Endodermal cell (in vitro differentiated cells): ENCODE measurements at regions not wholly inside any gene's neighbourhood (a gene's known extent, or its start where the extent isn't known, plus 50 kb on each side); places are given as distances from the start of the nearest gene placed in this dataset.

Experiments used
- DNase-seq: peaks from one replicate; pipeline ENCODE4 v3.0.0-alpha.2; 2017
- H3K27ac ChIP-seq: 2 replicates; pipeline ENCODE4 v1.5.1; 2013; ENCODE audit warnings: mild to moderate bottlenecking, low read depth, low read length, moderate library complexity
- H3K27me3 ChIP-seq: 2 replicates; pipeline ENCODE4 v1.6.1; 2013; ENCODE audit warnings: mild to moderate bottlenecking, low read length, moderate library complexity; ENCODE audit not compliant: insufficient read depth, control insufficient read depth, poor library complexity, severe bottlenecking
- H3K36me3 ChIP-seq: 2 replicates; pipeline ENCODE4 v1.7.0; 2013; ENCODE audit warnings: mild to moderate bottlenecking, low read length, moderate library complexity; ENCODE audit not compliant: control insufficient read depth, insufficient read depth
- H3K4me1 ChIP-seq: one replicate; pipeline ENCODE4 v1.7.0; 2013; ENCODE audit warnings: low read length; ENCODE audit not compliant: control insufficient read depth, insufficient read depth
- H3K4me3 ChIP-seq: 2 replicates; pipeline ENCODE4 v1.5.1; 2013; ENCODE audit warnings: mild to moderate bottlenecking, low read length, moderate library complexity
- H3K9ac ChIP-seq: 2 replicates; pipeline ENCODE4 v1.6.1; 2013; ENCODE audit warnings: mild to moderate bottlenecking, low read length, moderate library complexity; ENCODE audit not compliant: poor library complexity, severe bottlenecking; ENCODE audit errors: extremely low read depth
- H3K9me3 ChIP-seq: 2 replicates; pipeline ENCODE4 v1.6.1; 2013; ENCODE audit warnings: mild to moderate bottlenecking, low read length, moderate library complexity; ENCODE audit not compliant: control insufficient read depth
- H3K27ac Mint-ChIP-seq: 2 replicates; pipeline ENCODE4 v1.8.0; 2020; ENCODE audit warnings: mixed read lengths
- H3K27me3 Mint-ChIP-seq: 2 replicates; pipeline ENCODE4 v1.8.0; 2021; ENCODE audit warnings: mild to moderate bottlenecking, mixed read lengths; ENCODE audit not compliant: insufficient read depth
- H3K36me3 Mint-ChIP-seq: 2 replicates; pipeline ENCODE4 v1.8.0; 2020; ENCODE audit warnings: low read depth, mixed read lengths
- H3K4me1 Mint-ChIP-seq: 2 replicates; pipeline ENCODE4 v1.8.0; 2020; ENCODE audit warnings: mixed read lengths
- H3K4me3 Mint-ChIP-seq: 2 replicates; pipeline ENCODE4 v1.8.0; 2020; ENCODE audit warnings: mild to moderate bottlenecking, moderate library complexity, mixed read lengths
- H3K9me3 Mint-ChIP-seq: 2 replicates; pipeline ENCODE4 v1.8.0; 2020; ENCODE audit warnings: mild to moderate bottlenecking, mixed read lengths
- WGBS, 2 experiments: methylation state at CpG; one replicate each; pipeline versions ENCODE4 v1.1.5 to v1.1.7; 2013; ENCODE audit warnings: missing lambda C conversion rate in 2 of 2, mixed read lengths in 1 of 2; ENCODE audit not compliant: insufficient coverage in 1 of 2, insufficient read length in 1 of 2; 5-methylcytosine and 5-hydroxymethylcytosine counted together
- TF ChIP-seq, protein P1 (sequence below): fragments of 200-600 bp; sonication (generic); conservative IDR thresholded peaks from 2 replicates; pipeline ENCODE4 v1.5.0; 2021; ENCODE audit warnings: antibody characterized with exemption, mild to moderate bottlenecking

DNA sequence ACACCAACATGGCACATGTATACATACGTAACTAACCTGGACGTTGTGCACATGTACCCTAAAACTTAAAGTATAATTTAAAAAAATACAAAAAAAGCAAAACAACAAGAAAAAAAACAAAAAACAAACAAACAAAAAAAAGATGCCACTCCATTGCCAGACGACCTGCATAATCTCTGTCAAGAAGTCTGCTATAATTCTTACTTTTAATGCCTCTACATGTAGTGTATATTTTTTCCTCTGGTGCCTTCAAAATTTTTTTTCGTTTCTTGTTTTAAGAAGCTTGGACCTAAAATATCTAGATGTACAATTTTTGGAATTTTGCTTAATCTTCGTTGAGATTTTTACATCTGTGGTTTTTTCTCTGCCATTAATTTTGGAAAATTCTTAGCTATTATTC, 235.6 kb upstream of the ZNF521 start:
- 96% methylated on average over 5 of the region's 5 CpGs; no CpG with 5 or more reads in 1 of the 2 experiments for WGBS, 2 experiments

DNA sequence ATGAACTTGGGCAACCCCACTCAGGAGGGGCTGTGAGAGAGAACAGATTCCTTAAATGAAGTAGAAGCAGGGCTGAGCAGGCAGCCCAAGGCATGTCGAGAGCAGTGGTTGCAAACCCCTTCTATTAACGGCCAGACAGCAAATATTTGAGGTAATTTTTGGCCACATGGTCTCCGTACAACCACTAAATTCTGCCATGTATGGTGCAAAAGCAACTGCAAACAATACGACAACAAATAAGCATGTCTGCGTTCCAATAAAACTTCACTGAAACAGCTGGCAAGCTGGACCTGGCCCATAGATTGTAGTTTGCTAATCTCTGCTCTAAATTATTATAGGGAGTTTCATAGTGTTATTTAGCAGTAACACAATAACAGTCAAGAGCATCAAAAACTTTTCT, 217.0 kb upstream of the ZNF521 start:
- TF ChIP-seq, protein P1, sequence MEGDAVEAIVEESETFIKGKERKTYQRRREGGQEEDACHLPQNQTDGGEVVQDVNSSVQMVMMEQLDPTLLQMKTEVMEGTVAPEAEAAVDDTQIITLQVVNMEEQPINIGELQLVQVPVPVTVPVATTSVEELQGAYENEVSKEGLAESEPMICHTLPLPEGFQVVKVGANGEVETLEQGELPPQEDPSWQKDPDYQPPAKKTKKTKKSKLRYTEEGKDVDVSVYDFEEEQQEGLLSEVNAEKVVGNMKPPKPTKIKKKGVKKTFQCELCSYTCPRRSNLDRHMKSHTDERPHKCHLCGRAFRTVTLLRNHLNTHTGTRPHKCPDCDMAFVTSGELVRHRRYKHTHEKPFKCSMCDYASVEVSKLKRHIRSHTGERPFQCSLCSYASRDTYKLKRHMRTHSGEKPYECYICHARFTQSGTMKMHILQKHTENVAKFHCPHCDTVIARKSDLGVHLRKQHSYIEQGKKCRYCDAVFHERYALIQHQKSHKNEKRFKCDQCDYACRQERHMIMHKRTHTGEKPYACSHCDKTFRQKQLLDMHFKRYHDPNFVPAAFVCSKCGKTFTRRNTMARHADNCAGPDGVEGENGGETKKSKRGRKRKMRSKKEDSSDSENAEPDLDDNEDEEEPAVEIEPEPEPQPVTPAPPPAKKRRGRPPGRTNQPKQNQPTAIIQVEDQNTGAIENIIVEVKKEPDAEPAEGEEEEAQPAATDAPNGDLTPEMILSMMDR = no peak
- H3K36me3 Mint-ChIP-seq = peaks cover 7% of the 10 kb centered on the region
- no peak overlapping the region for H3K4me3 ChIP-seq
- H3K4me1 Mint-ChIP-seq = peaks cover 5% of the 10 kb centered on the region
- peaks cover 5% of the 10 kb centered on the region for H3K9me3 ChIP-seq
- WGBS, 2 experiments = 92 to 100% methylated on average over 4 to 5 of the region's 5 CpGs
- H3K27me3 ChIP-seq = no peaks in the 10 kb centered on the region
- no peak overlapping the region for H3K27ac ChIP-seq
- H3K9ac ChIP-seq = no peak overlapping the region
- H3K4me1 ChIP-seq = no peaks in the 10 kb centered on the region
- DNase-seq = no peak
- H3K27me3 Mint-ChIP-seq = no peaks in the 10 kb centered on the region
- peaks cover 13% of the 10 kb centered on the region for H3K9me3 Mint-ChIP-seq
- H3K36me3 ChIP-seq = no peaks in the 10 kb centered on the region
- no peak overlapping the region for H3K27ac Mint-ChIP-seq
- no peak overlapping the region for H3K4me3 Mint-ChIP-seq

More for the DNA sequence above, 235.6 kb upstream of the ZNF521 start:
- H3K9me3 ChIP-seq = peaks cover 38% of the 10 kb centered on the region
- H3K27ac ChIP-seq = no peak overlapping the region
- Mint-ChIP-seq H3K4me1 (peaks cover 7% of the 10 kb centered on the region), H3K4me3 (no peak overlapping the region), H3K36me3 (peaks cover 4% of the 10 kb centered on the region), H3K27me3 (no peaks in the 10 kb centered on the region), H3K9me3 (peaks cover 33% of the 10 kb centered on the region), H3K27ac (no peak overlapping the region)
- no peaks in the 10 kb centered on the region for H3K36me3 ChIP-seq
- H3K4me3 ChIP-seq = no peak overlapping the region
- H3K9ac ChIP-seq = no peak overlapping the region
- TF ChIP-seq, protein P1 = no peak
- H3K27me3 ChIP-seq = no peaks in the 10 kb centered on the region
- H3K4me1 ChIP-seq = no peaks in the 10 kb centered on the region
- no peak for DNase-seq

DNA sequence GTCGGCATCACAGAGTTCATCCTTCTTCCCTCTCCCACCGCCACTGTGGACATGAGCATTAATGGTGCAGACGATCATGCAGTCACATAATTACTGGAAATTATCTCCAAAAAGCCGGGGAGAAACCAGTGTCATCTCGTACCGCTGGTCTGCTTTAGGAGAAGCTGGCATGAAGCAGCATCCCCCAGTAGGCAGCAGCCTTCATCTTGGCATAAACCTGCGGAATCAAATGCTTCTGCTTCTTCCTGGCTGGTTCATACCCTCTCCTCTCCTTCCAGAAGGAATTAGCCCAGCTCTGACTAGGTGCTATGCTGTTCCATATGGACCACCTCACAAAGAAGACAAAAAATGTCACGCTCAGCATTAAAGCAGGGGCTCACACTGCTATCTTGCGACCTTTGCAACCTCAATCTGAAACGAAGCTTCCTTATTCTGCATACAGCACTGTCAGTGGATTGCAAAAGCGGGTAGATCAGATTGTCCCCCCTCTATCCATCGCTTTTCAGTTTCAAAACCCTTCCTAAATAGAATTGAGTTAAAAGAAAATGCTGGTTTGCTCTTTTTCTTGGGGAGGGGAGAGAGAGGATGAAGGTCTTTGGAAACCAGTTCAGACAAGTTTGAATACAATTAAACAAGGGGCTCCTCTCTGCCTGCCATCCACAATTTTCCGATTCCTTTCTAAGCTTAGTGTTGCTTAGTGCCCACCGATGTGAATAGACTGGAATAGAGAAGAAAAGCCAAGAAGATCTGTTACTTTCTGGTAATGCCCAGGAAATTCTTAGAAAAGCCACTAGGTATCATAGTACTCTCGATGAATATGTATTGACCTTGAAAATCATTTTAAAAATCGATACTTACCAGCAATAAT, 212.1 kb upstream of the ZNF521 start:
- H3K27me3 Mint-ChIP-seq = peaks cover 2% of the 10 kb centered on the region
- H3K27ac ChIP-seq = no peak overlapping the region
- H3K4me1 Mint-ChIP-seq = peaks cover 5% of the 10 kb centered on the region
- H3K27ac Mint-ChIP-seq = no peak overlapping the region
- H3K9ac ChIP-seq = no peak overlapping the region
- H3K9me3 ChIP-seq = peaks cover 5% of the 10 kb centered on the region
- no peaks in the 10 kb centered on the region for H3K36me3 ChIP-seq
- no peaks in the 10 kb centered on the region for H3K4me1 ChIP-seq
- H3K27me3 ChIP-seq = no peaks in the 10 kb centered on the region
- H3K36me3 Mint-ChIP-seq = no peaks in the 10 kb centered on the region
- TF ChIP-seq, protein P1 = no peak
- H3K4me3 ChIP-seq = no peak overlapping the region
- no peak for DNase-seq
- H3K9me3 Mint-ChIP-seq = no peaks in the 10 kb centered on the region
- H3K4me3 Mint-ChIP-seq = no peak overlapping the region
- 92 to 94% methylated on average over 12 to 16 of the region's 16 CpGs for WGBS, 2 experiments
